ENCODE measurements at regions not wholly inside any gene's neighbourhood (a gene's known extent, or its start where the extent isn't known, plus 50 kb on each side); places are given as distances from the start of the nearest gene placed in this dataset.

- no peak for TF ChIP-seq ZSCAN18 (tag by site-specific recombination; IDR thresholded peaks at IDR 0.05)
- TF ChIP-seq ZNF416 (tag by site-specific recombination; IDR thresholded peaks at IDR 0.05), result no peak
- no peak for TF ChIP-seq CTCF (tag by site-specific recombination; IDR thresholded peaks at IDR 0.05)
- TF ChIP-seq ZBTB10 (tag by site-specific recombination; IDR thresholded peaks at IDR 0.05), result no peak
- TF ChIP-seq ZNF302 (tag by site-specific recombination; IDR thresholded peaks at IDR 0.05; ENCODE audit: low read depth), result no peak
- TF ChIP-seq ZNF324 (tag by site-specific recombination; IDR thresholded peaks at IDR 0.05), result no peak
- TF ChIP-seq ZNF660 (tag by site-specific recombination; IDR thresholded peaks at IDR 0.05), result no peak
- no peak for TF ChIP-seq ZNF621 (tag by site-specific recombination; IDR thresholded peaks at IDR 0.05)
- no peak for TF ChIP-seq GFI1B (tag by site-specific recombination; IDR thresholded peaks at IDR 0.05)
- no peak for TF ChIP-seq ZNF274 (IDR thresholded peaks at IDR 0.05; ENCODE audit: low read length)
- no peak for TF ChIP-seq ZNF274 (tag by site-specific recombination; IDR thresholded peaks at IDR 0.05; ENCODE audit: borderline replicate concordance)
- TF ChIP-seq ZBTB11 (tag by site-specific recombination; conservative IDR thresholded peaks at IDR 0.05; ENCODE audit: low read depth), result no peak
- TF ChIP-seq PRDM10 (tag by site-specific recombination; IDR thresholded peaks at IDR 0.05), result no peak
These were observed 188.1 kb upstream of the ZNF469 start for GRCh38 chr16:88194397-88195268.
